ENCODE measurements at regions not wholly inside any gene's neighbourhood (a gene's known extent, or its start where the extent isn't known, plus 50 kb on each side); places are given as distances from the start of the nearest gene placed in this dataset.

DNA sequence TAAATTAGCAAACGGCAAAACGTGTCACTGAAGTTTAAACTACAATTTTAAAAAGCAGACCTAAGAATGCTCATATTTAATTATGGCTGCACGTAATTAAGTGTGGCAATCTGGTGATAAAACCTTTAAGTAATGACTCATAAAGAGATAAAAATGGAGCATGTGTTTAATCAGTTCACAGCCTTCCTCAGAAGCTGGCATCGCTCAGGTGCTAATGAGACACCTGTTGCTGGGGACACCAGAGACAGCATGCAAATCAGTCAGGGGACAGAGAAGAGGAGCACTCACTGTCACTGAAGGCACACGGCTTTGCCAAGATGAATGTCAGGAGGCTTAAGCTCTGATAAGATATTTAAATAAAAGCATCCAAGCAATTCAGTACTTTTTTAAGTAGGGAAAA is 840.3 kb downstream of the GALC start:
- no peak for DNase-seq

DNA sequence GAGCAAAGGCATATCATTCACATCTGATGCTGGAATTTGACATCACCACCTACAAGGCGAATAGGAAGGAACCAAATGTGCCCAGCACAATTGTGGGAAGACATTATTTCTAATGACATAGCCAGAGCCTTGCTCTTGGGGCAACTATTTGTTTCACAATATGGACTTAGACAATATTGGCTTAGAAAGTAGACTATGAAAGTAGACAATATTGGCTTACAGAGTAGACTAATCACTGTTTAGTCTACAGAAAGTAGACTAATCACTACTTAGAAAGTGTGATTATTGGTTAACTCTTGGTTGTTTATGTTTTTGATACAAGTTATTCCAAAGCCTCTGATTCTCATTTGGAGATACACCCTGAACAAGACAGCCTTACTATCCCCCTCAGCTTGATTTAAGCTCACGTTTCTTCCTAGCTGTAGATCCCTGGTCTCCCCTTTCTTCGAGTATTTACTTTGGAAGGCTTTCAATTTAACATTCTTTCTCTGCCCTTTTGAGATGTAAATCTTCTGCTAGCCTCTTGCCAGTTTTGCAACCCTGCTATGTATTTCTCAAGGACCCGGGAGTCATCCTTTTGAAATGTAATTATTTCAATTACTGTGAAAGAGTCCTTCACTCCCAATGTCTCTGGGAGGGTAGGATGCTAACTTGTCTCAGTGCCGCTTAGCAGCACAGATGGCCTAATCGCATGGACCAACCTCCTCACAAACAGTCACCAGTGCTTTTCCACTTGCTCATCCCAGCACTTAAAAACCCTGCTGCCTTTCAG is 843.2 kb downstream of the GALC start:
- DNase-seq: no peak

DNA sequence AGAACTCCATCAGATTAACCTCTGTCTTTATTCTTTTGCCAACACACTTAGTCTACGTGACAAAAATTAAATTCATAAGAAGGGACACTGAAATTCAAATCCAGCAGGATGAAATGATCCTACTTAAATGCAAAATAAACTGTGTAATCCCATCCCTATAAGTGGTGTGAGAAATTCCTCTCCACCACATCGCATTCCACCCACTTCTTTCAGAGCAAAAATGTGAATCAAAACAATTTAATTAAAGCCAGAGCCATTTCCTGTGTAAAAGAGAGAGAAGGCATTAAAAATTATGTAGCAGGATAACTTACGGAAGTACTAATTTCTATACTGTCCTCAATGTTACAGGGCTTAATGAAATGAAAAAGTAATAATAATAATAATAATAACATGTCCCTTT is 844.3 kb downstream of the GALC start:
- DNase-seq: no peak

DNA sequence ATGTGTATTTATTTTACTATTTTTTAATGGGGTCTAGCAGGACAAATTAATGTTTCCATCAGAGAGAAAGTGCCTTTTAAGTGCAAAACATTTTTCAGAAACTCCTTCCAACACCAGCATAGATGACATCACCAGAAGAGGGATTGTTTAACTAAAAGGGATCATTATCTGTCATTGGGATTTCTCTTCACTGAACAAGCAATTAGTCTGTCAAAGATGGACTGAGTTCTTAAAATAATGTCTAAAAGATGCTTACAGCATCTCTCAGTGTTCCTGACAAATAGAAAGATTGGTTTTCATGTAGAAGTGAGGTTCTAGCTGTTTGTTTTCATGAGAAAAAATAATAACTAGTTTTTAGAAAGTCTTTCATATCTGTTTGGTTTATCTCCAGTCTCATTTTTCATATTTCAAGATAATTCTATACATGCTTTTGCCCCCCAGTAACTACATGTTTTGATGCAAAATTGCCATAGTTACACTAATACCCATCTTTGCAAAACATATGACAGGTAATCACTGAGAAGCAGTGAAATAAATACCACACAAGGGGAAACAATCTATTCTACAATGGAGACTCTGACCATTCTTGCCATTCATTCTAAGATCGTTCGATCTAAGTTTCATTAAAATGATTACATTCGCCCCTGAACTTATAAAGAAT is 850.3 kb downstream of the GALC start:
- no peak for DNase-seq

DNA sequence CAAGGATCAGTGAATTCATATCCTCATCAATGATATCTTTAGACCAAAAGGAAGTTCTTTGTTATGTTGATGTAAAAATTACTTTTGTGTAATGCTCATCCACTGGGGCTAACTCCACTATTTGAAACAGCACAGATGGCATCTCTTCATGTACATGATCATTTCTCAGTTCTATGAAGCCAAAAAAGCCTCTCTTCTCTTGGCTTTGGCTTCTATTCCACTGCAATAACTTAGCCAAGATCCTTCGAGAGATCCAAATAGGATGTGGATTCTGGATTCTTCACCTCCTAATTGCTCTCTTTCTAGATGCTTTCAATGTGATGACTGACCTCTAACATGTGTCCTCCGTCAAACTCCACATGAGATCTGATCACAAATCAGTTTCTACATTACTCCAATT is 851.2 kb downstream of the GALC start:
- no peak for DNase-seq

DNA sequence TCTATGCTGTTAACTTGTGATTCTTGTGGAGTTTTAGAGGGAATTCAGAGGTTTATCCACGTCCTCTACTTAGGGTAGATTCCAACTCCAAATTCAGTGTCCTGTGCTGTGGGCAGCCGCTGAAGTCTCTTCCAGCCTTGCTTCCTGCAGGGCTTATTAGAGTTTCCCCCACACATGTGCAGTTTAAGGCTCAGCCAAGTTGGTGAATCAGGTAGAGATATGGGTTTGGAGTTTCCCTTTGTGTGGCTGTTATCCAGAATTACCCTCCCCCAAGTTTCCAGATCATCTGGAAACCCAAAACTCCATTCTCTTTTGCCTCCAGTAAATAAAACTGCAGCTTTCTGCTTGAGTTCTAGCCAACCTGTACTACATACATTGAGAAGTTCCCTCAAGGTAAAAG is 853.7 kb downstream of the GALC start:
- DNase-seq: no peak

DNA sequence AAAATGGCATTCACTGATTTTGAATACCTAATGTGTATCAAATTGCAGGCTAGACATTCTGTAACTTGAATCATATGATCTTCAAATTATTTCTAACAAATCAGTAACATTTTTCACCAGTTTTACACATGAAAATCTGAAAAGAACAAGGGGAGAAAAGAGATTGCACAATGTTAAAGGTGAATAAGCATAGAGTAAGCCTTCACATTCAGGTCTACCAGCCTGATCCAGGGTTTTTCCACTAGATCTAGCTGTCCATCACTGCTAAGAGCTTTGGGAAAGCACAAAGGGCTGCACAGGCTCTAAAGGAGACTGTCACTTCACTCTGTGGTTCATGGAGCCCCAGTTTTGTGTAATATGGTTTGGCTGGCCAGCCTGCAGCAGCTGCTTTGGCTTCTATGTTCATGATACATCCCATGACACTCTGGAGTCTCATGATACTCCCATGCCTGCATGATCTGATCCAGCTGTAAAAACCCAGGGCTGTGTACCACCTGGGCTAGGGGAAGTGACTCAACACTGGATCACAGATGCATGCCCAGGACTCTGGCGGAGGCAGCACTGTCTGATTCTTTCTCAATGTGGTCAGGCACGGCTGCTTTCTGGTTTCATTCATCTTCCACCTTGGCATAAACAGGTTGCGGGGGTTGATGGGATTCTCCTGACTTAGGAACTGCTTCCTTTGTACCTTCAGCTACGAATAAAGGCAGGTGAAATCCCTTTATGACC is 859.7 kb downstream of the GALC start:
- no peak for DNase-seq

DNA sequence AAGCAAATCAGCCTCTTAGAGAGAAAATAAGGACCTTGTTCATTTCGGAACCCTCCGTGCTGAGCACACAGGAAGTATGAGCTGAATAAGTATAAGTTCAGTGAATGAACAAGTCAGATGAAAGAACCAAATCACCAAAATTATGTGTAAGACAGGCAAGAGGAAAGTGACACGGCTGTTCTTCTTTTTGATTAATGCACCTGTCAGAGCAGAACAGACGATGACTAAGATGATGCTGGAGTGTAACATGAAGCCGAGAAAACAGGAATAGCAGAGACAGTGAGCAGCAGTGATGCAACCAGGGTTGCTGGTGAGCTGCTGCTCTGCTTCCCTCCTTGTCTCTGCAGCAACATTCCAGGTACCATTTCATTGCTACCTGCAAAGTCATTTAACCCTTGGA is 861.1 kb downstream of the GALC start:
- no peak for DNase-seq

DNA sequence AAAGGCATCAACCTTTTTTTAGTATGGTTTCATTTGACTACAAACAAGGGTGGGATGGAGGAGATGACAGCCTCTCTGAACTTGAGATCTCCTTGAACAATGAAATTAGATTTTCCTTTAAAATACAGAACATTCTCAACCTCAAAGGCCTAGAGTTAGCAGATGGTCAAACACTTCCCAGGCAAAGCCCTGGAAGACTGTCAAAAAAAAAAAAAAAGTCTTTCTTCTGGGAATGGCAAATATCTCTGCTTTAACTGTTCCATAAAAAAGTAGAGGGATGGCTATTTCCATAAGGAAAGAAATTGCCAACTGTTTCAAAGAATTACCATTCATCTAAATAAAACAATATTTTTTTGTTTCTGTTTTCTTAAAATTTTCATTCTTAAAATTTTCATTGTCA is 870.8 kb downstream of the GALC start:
- no peak for DNase-seq

DNA sequence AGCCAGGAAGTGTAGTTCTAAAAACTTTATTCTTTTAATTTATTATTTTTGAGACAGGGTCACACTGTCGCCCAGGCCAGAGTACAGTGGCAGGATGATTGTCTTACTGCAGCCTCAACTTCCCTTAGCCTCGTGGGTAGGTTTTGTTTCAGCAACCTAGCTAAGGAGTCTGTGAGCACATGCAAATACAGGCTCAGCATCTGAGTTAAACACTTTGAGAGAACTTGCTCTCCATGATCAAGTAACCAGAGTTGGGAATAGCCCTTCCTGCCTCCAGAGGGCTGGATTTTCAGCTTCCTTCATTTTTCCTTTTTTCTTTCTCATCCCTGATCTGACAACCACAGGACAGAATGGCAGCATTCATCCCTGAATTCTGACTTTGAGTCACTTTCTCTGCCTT is 871.3 kb downstream of the GALC start:
- no peak for DNase-seq

DNA sequence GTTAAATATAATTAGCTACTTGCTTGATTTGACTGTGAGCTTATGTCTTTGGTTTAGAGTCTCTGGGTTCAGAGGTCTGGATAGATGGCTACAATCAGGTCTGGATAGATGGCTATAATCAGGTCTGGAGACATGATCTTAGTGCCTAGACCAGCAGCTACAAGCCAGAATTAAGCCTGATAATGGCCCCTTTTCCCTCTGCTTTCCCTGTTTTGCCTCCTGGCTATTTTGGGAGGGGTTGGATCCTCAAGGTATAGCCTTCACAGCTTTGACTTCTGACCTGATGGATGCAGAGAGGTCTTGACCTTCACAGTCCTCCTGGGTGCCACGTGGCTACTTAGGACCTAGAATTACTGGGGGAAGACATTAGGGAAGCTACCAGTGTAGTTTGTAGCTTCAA is 877.7 kb downstream of the GALC start:
- no peak for DNase-seq

DNA sequence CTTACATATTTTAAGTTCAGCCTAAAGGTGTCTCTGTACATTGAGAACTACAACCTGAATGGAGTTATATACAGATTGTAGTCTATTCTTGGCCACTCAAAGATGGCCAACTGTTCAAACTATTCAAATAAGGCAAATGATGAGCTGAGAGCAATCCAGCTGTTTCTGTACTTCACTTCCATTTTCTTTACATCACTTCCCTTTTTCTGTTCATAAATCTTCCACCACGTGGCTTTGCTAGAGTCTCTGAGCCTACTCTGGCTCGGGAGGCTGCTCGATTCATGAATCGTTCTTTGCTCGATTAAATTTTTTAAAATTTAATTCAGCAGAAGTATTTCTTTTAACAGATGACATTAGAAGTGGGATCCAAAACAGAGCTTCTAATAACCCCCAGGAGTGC is 879.7 kb downstream of the GALC start:
- DNase-seq: no peak

DNA sequence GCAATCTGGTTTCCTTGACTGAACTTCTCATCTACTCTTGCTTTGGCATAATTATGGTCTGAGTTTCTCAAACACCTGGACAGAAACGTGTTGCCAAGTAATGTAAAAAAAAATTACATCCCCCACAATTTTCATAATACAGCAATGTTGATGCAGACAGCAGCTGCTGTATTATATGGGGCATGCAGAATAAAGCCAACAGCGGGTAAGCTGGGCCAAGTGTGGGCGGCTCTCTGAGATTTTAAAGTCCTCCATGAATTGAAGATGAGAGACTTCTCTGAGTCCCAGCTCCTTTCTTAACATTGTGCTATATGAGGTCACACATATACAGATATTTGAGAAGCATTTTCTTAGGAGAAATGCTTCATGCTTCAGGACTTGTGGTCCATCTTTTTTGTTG is 881.2 kb downstream of the GALC start:
- DNase-seq: no peak

DNA sequence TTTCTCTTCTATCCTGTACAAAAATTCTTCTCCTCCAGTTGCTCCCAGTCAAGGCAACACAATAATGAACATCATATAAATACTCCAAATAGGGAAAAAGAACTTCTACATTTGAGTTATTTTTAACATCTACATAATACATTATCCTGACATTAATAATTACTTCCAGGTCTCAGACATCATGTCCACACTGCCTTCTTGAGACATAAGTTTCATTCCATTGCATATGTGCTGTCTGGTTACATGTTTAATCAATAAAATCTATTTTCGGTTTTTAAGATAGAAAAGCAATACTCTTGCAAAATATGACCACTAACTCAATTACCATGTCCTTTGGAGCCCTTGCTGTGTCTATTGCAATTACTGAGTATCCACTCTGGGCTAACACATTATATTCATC is 881.9 kb downstream of the GALC start:
- no peak for DNase-seq

DNA sequence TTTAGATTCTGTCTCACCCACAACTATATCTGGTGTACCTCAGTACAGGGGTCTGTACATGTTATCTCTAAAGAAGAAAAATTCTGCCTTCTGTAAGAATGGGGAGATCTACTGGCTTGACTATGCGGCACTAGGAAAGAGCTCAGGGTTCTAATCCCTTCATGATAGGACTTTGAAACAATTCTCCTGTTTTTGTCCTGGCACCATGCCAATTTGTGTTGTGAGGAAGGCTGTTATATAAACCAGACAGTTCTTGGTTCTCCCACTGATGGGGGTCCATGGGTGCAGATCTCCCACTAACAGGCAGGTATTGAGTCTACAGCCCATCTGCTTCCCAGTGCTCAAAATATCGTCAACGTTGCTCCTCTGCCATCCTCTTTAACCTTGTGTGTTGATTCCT is 883.7 kb downstream of the GALC start:
- no peak for DNase-seq

DNA sequence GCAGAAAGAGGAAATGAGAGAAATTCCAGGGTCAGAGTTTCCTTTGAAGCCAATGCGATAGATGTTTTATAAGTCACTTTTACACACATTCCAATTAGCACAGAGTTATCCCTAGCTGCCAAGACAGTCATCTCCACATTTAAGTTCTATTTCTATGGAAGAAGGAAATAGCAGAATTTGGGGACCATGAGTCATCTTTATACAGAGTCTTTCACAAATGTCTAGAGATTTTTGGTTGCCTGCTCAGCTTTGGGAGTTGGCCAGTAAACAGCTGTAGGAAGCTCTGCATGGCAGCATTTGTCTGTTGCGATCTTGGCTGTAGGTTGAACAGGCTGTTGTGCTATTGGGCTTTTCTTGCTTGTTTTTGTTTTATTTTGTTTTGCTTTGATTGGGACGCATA is 884.3 kb downstream of the GALC start:
- DNase-seq: no peak

DNA sequence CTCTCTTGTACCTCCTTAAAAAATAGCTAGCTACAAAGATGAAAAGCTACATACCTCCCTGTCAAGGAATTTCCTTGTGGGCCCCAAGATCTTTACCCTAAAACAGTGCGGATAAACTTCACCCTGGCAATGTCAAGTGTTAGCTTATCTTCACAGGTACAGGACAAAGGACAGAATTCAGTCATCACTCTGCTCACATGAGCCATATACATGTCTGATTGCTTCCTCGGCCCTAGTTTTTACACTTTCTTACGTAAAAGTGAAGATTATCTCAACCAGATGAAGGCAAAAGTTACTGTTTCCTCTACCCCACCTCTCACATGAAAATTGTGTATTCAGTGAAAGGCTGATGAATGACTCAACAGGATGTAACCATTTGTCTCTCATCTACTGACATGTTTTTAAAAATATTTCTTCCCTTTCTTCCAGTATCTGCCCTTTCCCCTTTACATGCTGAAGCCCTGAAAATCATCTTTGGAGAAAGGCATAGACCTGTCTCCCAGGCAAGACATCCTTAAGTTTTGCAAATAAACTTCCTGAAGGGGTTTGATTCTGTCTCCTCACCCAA is 890.1 kb downstream of the GALC start:
- DNase-seq: no peak

DNA sequence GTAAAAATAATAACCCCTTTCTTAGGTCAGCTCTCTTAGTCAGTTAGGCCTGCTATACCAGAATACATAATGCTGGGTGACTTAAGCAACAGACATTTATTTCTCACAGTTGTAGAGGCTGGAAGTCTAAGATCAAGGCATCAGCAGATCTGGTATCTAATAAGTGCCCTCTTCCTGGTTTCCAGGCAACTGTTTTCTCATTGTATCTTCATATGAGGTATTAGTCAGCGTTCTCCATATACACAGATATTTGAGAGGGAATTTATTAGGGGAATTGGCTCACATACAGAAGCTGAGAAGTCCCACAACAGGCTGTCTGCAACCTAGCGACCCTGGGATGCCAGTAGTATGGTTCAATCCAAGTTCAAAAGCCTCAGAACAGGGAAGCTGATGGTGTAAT is 896.0 kb downstream of the GALC start:
- no peak for DNase-seq

DNA sequence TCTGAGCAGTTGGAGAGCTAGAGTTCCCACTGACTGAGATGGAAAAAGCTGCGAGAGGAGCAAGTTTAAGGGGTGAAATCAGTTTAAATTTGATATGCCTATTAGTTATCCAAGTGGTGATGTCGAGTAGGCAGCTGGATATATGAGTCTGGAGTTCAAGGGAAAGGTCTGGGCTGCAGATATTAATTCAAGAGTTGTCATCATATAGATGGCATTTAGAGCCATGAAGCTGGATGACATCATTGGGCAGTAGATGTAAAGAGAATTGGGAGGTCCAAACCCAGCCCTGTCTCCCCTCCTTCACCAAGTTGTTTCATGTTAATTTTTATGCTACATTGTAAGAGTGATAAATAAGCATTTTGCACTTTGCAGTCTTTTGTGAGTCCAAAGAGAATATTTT is 898.1 kb downstream of the GALC start:
- DNase-seq: no peak

DNA sequence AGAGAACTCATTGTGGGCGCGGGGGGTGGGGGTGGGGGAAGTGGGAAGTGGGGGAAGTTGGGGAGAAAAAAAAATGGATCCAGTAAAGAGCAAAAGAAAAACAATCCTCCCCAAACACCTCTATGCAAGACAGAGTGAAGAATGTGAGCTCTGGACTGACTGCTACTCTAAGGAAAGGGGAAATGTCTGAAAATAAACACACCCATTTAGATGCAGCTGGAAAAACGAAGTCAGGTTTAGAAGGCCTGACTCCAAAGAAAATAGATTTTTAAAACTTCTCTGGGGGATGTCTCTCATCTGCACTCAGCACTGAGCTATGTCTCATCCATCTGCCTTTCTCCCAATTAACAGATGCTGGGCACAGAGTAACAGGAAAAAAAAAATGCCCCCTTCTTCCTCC is 904.4 kb downstream of the GALC start:
- no peak for DNase-seq

DNA sequence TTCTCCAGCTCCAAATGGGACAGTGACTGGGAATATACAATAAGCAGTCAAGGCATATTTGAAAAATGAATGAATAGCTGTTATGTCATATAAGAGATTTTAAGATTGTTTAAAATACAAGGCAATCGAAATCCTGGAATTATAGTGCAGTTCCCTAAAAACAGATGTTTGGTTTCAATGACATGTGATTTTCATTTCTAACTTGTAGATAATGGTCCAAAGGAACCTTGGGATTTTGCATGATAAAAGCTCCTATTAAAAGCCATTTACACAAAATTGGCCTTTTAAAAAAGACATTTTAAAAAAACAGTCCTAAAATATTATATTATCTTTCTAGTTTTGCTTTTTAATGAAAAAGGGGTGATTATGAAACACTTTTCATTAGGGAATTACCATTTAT is 905.1 kb downstream of the GALC start:
- DNase-seq: no peak

DNA sequence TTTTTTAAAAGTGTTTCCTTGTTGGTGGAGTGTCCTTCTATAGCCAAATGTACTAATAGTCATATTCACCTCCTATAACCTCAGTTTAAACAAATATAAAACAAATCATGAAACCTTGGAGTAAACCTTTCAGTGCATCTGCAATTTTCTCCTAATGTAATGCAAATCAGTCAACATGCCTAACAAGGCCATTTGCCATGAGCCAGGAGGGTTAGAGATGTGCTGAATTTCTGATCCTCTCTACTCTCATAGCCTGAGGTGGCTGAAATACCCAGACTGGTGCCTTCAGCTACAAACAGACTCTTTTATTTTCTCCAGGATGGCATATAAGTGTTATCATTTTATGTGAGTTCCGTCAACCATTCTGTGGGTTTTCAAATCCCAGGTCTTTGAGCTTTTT is 908.1 kb downstream of the GALC start:
- no peak for DNase-seq

DNA sequence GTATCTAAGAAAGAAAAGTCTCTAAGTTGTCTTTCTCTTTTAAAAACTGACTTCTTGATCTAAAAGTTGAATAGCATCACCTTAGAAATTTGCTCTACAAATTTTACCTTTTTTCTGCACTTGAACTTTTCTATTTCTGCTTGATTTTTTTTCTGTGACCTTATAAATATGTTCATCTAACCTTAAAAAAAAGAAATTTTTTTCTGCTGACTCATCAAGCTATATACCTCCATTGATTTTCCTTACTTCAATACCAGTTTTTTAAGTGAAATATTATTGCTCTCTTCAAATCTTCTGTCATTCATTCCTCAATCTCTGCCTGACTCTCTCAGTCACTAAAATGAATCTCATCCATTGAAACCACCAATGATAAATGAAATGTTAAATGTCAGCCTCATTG is 910.1 kb downstream of the GALC start:
- no peak for DNase-seq

DNA sequence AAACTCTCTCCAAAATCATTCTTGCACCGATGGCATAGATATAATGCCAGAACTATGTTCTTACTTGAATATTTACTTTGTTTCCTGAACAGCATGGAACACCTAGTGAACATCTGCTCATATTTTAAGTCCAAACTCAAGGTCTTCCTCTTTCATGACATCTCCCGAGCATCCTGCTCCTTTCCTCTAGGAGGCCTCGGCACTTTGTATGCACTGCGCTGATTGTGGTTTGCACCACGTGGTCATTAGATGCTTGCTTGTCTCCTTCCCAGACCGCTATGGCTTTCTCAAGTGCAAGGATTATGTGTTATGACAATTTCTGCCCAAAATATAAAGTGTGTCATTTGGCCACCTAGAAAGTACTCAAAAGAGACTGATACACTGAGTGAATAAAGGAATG is 912.0 kb downstream of the GALC start:
- DNase-seq: no peak

Data from stimulated activated CD4-positive, alpha-beta T cell treated with anti-CD3 and anti-CD28 coated beads, Interleukin-12 subunit alpha, Interleukin-12 subunit beta, amount 100 ng/mL, for 4 hours (primary cell).